22Rv1 (cell line): ENCODE measurements at regions not wholly inside any gene's neighbourhood (a gene's known extent, or its start where the extent isn't known, plus 50 kb on each side); places are given as distances from the start of the nearest gene placed in this dataset.

Source experiments
- CTCF ChIP-seq: fragments of 450-650 bp; IDR thresholded peaks from 2 replicates; pipeline ENCODE4 v1.5.1; 2017; ENCODE audit warnings: mild to moderate bottlenecking
- ZFX ChIP-seq: fragments of 450-650 bp; IDR thresholded peaks from 2 replicates; pipeline ENCODE4 v1.6.1; 2017; ENCODE audit warnings: antibody characterized with exemption, borderline replicate concordance

GRCh38 chrX:131918839-131919238 lies 104.3 kb upstream of the STK26 start:
- TF ChIP-seq CTCF (no peak), ZFX (no peak)
